Astrocyte (in vitro differentiated cells and primary cell): ENCODE measurements at regions not wholly inside any gene's neighbourhood (a gene's known extent, or its start where the extent isn't known, plus 50 kb on each side); places are given as distances from the start of the nearest gene placed in this dataset.

Source experiments
- DNase-seq: peaks from one replicate; pipeline ENCODE4 v3.0.0-alpha.2; 2010; ENCODE audit warnings: low read depth
- FAIRE-seq: peaks from 2 replicates; lab custom pipeline; 2011; peaks lifted over from hg19 to GRCh38; lab: Jason Lieb, UNC
- H2AFZ ChIP-seq: 2 replicates; pipeline ENCODE4 v1.6.0; 2012; ENCODE audit warnings: low read depth, low read length, inconsistent platforms
- H3K27ac ChIP-seq: 2 replicates; pipeline ENCODE4 v1.5.1; 2011; ENCODE audit warnings: low read depth, low read length, inconsistent platforms
- H3K27me3 ChIP-seq: 2 replicates; pipeline ENCODE4 v1.6.0; 2011; ENCODE audit warnings: low read length, inconsistent platforms; ENCODE audit not compliant: insufficient read depth
- H3K36me3 ChIP-seq: 2 replicates; pipeline ENCODE4 v1.5.1; 2011; ENCODE audit warnings: low read length, inconsistent platforms; ENCODE audit not compliant: insufficient read depth
- H3K4me1 ChIP-seq: 2 replicates; pipeline ENCODE4 v1.5.1; 2011; ENCODE audit warnings: low read length, inconsistent platforms; ENCODE audit not compliant: insufficient read depth
- H3K4me2 ChIP-seq: 2 replicates; pipeline ENCODE4 v1.6.0; 2012; ENCODE audit warnings: low read length, inconsistent platforms
- H3K4me3 ChIP-seq: 2 replicates; pipeline ENCODE4 v1.5.1; 2011; ENCODE audit warnings: low read depth, mild to moderate bottlenecking, low read length, inconsistent platforms; ENCODE audit not compliant: insufficient read depth
- H3K79me2 ChIP-seq: 2 replicates; pipeline ENCODE4 v1.6.0; 2012; ENCODE audit warnings: mild to moderate bottlenecking, low read length, inconsistent platforms; ENCODE audit not compliant: insufficient read depth
- H3K9ac ChIP-seq: 2 replicates; pipeline ENCODE4 v1.6.0; 2012; ENCODE audit warnings: mild to moderate bottlenecking, low read length, inconsistent platforms
- H3K9me3 ChIP-seq: 2 replicates; pipeline ENCODE4 v1.5.1; 2012; ENCODE audit warnings: low read depth, mild to moderate bottlenecking, low read length, inconsistent platforms; ENCODE audit not compliant: insufficient read depth
- H4K20me1 ChIP-seq: 2 replicates; pipeline ENCODE4 v1.6.0; 2012; ENCODE audit warnings: low read length, inconsistent platforms; ENCODE audit not compliant: insufficient read depth
- H3K27ac Mint-ChIP-seq: one replicate; pipeline ENCODE4 v1.8.0; 2021; ENCODE audit warnings: mild to moderate bottlenecking, mixed read lengths; ENCODE audit not compliant: unreplicated experiment
- H3K27me3 Mint-ChIP-seq: one replicate; pipeline ENCODE4 v1.8.0; 2021; ENCODE audit warnings: low read depth, mixed read lengths; ENCODE audit not compliant: unreplicated experiment
- H3K36me3 Mint-ChIP-seq: one replicate; pipeline ENCODE4 v1.8.0; 2021; ENCODE audit warnings: low read depth, mixed read lengths; ENCODE audit not compliant: unreplicated experiment
- H3K4me1 Mint-ChIP-seq: one replicate; pipeline ENCODE4 v1.8.0; 2021; ENCODE audit warnings: low read depth, mixed read lengths; ENCODE audit not compliant: unreplicated experiment
- H3K4me3 Mint-ChIP-seq: one replicate; pipeline ENCODE4 v1.8.0; 2021; ENCODE audit warnings: mild to moderate bottlenecking, moderate library complexity, mixed read lengths; ENCODE audit not compliant: unreplicated experiment
- H3K9me3 Mint-ChIP-seq: one replicate; pipeline ENCODE4 v1.8.0; 2021; ENCODE audit warnings: mild to moderate bottlenecking, mixed read lengths; ENCODE audit not compliant: unreplicated experiment
- EZH2 ChIP-seq: IDR thresholded peaks from 2 replicates; pipeline ENCODE4 v1.6.1; 2012; ENCODE audit warnings: mild to moderate bottlenecking, low read length, inconsistent platforms; ENCODE audit not compliant: insufficient read depth
- TF ChIP-seq, protein P1 (sequence below): IDR thresholded peaks from 2 replicates; pipeline ENCODE4 v1.5.1; 2011; ENCODE audit warnings: low read depth, mild to moderate bottlenecking, inconsistent platforms, low read length, moderate library complexity; ENCODE audit not compliant: insufficient read depth

DNA sequence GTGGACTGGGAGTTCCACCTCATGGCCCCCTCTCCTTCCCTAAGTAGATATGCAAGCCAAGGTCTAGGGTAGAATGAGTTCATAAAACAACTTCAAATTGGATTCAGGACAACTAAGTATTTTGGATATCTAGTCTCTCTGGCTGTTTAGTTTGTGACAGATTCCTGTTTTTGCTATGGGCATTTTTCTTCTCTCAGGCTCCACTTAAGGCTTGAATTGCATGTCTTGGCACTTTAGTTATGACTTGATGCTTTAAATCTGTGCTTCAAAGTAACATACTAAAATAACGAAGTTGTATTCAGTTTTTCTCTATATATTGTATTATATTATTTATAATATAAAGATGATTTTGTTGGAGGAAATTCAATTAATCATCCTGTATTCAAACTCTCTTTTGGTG is 873.4 kb upstream of the MBL2 start:
- Mint-ChIP-seq H3K27ac (no peak overlapping the region), H3K9me3 (no peaks in the 10 kb centered on the region), H3K27me3 (no peaks in the 10 kb centered on the region), H3K4me1 (no peaks in the 10 kb centered on the region), H3K36me3 (no peaks in the 10 kb centered on the region), H3K4me3 (no peak overlapping the region)
- no peak overlapping the region for H3K4me3 ChIP-seq
- H3K4me1 ChIP-seq: no peaks in the 10 kb centered on the region
- H3K79me2 ChIP-seq: no peaks in the 10 kb centered on the region
- no peak overlapping the region for H3K27ac ChIP-seq
- TF ChIP-seq, protein P1, sequence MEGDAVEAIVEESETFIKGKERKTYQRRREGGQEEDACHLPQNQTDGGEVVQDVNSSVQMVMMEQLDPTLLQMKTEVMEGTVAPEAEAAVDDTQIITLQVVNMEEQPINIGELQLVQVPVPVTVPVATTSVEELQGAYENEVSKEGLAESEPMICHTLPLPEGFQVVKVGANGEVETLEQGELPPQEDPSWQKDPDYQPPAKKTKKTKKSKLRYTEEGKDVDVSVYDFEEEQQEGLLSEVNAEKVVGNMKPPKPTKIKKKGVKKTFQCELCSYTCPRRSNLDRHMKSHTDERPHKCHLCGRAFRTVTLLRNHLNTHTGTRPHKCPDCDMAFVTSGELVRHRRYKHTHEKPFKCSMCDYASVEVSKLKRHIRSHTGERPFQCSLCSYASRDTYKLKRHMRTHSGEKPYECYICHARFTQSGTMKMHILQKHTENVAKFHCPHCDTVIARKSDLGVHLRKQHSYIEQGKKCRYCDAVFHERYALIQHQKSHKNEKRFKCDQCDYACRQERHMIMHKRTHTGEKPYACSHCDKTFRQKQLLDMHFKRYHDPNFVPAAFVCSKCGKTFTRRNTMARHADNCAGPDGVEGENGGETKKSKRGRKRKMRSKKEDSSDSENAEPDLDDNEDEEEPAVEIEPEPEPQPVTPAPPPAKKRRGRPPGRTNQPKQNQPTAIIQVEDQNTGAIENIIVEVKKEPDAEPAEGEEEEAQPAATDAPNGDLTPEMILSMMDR: no peak
- no peak for TF ChIP-seq EZH2
- H4K20me1 ChIP-seq: no peaks in the 10 kb centered on the region
- no peaks in the 10 kb centered on the region for H3K9me3 ChIP-seq
- FAIRE-seq (no peak), DNase-seq (no peak)
- H3K9ac ChIP-seq: no peak overlapping the region
- no peaks in the 10 kb centered on the region for H3K27me3 ChIP-seq
- no peak overlapping the region for H2AFZ ChIP-seq
- no peaks in the 10 kb centered on the region for H3K36me3 ChIP-seq
- H3K4me2 ChIP-seq: no peak overlapping the region

DNA sequence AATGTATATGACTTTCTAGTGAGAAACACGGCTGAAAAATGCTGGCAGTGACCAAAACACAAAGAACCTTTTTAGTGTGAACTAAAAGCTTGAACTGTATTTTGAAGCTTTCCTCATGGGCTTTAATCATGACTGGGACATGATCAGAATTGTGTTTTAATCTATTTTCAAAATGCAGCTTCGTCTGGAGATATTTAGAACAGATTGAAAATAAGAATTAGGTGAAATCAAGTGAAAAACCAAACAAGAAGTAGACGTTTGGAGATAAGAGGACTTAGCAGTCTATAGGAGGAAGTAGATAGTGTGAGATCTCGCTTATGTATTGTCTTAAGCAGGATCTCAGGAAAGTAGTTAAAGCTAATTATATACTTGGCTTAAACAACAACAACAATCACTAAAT is 865.4 kb upstream of the MBL2 start:
- no peaks in the 10 kb centered on the region for H3K27me3 Mint-ChIP-seq
- no peaks in the 10 kb centered on the region for H3K36me3 ChIP-seq
- no peak overlapping the region for H3K27ac ChIP-seq
- FAIRE-seq: no peak
- TF ChIP-seq, protein P1: no peak
- no peak for TF ChIP-seq EZH2
- no peaks in the 10 kb centered on the region for H3K4me1 ChIP-seq
- H4K20me1 ChIP-seq: no peaks in the 10 kb centered on the region
- H3K79me2 ChIP-seq: no peaks in the 10 kb centered on the region
- no peak for DNase-seq
- H3K4me3 Mint-ChIP-seq: no peak overlapping the region
- H3K36me3 Mint-ChIP-seq: no peaks in the 10 kb centered on the region
- no peak overlapping the region for H3K9ac ChIP-seq
- no peaks in the 10 kb centered on the region for H3K9me3 Mint-ChIP-seq
- H3K4me1 Mint-ChIP-seq: no peaks in the 10 kb centered on the region
- H3K4me2 ChIP-seq: no peak overlapping the region
- H3K9me3 ChIP-seq: no peaks in the 10 kb centered on the region
- H3K4me3 ChIP-seq: no peak overlapping the region
- no peak overlapping the region for H2AFZ ChIP-seq
- H3K27ac Mint-ChIP-seq: no peak overlapping the region
- H3K27me3 ChIP-seq: no peaks in the 10 kb centered on the region

DNA sequence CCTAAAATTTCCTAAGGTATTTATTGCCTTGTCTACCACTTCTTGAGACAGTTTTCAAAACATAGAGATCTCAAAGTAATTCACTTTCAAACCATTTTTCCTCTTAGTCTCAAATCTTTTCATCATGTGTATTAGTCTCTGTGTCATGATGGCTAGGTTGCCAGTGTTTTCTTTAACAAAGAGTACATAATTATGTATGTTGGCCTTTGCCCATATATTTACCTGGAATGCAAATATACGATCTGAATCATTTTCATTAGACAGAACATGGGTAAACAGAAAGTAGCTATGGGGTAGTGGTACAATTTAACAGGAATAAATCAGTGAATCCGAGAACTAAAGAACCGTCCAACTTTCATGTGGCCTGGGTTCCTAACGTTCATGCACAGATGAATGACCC is 852.1 kb upstream of the MBL2 start:
- no peaks in the 10 kb centered on the region for H3K4me1 Mint-ChIP-seq

More for the DNA sequence above, 852.1 kb upstream of the MBL2 start:
- H4K20me1 ChIP-seq: no peaks in the 10 kb centered on the region
- no peaks in the 10 kb centered on the region for H3K36me3 ChIP-seq
- no peak overlapping the region for H3K4me3 ChIP-seq
- no peak overlapping the region for H3K4me3 Mint-ChIP-seq
- no peaks in the 10 kb centered on the region for H3K27me3 Mint-ChIP-seq
- H3K79me2 ChIP-seq: no peaks in the 10 kb centered on the region
- DNase-seq (no peak), FAIRE-seq (no peak)
- TF ChIP-seq, protein P1: no peak
- no peak for TF ChIP-seq EZH2
- H3K9ac ChIP-seq: no peak overlapping the region
- H3K36me3 Mint-ChIP-seq: no peaks in the 10 kb centered on the region
- no peaks in the 10 kb centered on the region for H3K4me1 ChIP-seq
- H3K27ac ChIP-seq: no peak overlapping the region
- H3K27ac Mint-ChIP-seq: no peak overlapping the region
- no peak overlapping the region for H2AFZ ChIP-seq
- H3K4me2 ChIP-seq: no peak overlapping the region
- H3K27me3 ChIP-seq: no peaks in the 10 kb centered on the region
- peaks cover 3% of the 10 kb centered on the region for H3K9me3 Mint-ChIP-seq
- H3K9me3 ChIP-seq: no peaks in the 10 kb centered on the region
